WTC11 (cell line): ENCODE measurements at regions not wholly inside any gene's neighbourhood (a gene's known extent, or its start where the extent isn't known, plus 50 kb on each side); places are given as distances from the start of the nearest gene placed in this dataset.

ENCODE experiments used
- KAT7 ChIP-seq: sonication (generic); formaldehyde crosslinking; IDR thresholded peaks from 2 replicates; pipeline ENCODE4 v1.8.1; 2023; ENCODE audit warnings: missing genetic modification reagents, mild to moderate bottlenecking, borderline replicate concordance
- MYBL2 ChIP-seq: sonication (generic); formaldehyde crosslinking; IDR thresholded peaks from 2 replicates; pipeline ENCODE4 v1.8.1; 2023; ENCODE audit warnings: mild to moderate bottlenecking, moderate library complexity, missing genetic modification reagents
- NR2C2 ChIP-seq: sonication (generic); formaldehyde crosslinking; IDR thresholded peaks from 2 replicates; pipeline ENCODE4 v1.8.0; 2022; ENCODE audit warnings: mild to moderate bottlenecking, missing genetic modification reagents
- SMAD4 ChIP-seq: sonication (generic); formaldehyde crosslinking; IDR thresholded peaks from 2 replicates; pipeline ENCODE4 v1.8.0; 2022; ENCODE audit warnings: mild to moderate bottlenecking, missing genetic modification reagents
- TP53 ChIP-seq: sonication (generic); formaldehyde crosslinking; IDR thresholded peaks from 2 replicates; pipeline ENCODE4 v1.8.1; 2023; ENCODE audit warnings: mild to moderate bottlenecking, missing genetic modification reagents
- ZNF121 ChIP-seq: sonication (generic); formaldehyde crosslinking; IDR thresholded peaks from 2 replicates; pipeline ENCODE4 v1.8.0; 2023; ENCODE audit warnings: missing genetic modification reagents
- TF ChIP-seq, protein P1 (sequence below): sonication (generic); formaldehyde crosslinking; IDR thresholded peaks from 2 replicates; pipeline ENCODE4 v1.8.0; 2022; ENCODE audit warnings: mild to moderate bottlenecking, missing genetic modification reagents
- TF ChIP-seq, protein P2 (sequence below): sonication (generic); formaldehyde crosslinking; IDR thresholded peaks from 2 replicates; pipeline ENCODE4 v1.8.1; 2023; ENCODE audit warnings: mild to moderate bottlenecking, missing genetic modification reagents, borderline replicate concordance
- TF ChIP-seq, protein P3 (sequence below): sonication (generic); formaldehyde crosslinking; IDR thresholded peaks from 2 replicates; pipeline ENCODE4 v1.8.0; 2022; ENCODE audit warnings: mild to moderate bottlenecking, missing genetic modification reagents
- TF ChIP-seq, protein P4 (sequence below): fragments of 200-600 bp; IDR thresholded peaks from 2 replicates; pipeline ENCODE4 v1.8.0; 2022; ENCODE audit warnings: antibody characterized with exemption
- TF ChIP-seq, protein P5 (sequence below): sonication (generic); formaldehyde crosslinking; IDR thresholded peaks from 2 replicates; pipeline ENCODE4 v1.8.1; 2023; ENCODE audit warnings: mild to moderate bottlenecking, missing genetic modification reagents
- TF ChIP-seq, protein P6 (sequence below): sonication (generic); formaldehyde crosslinking; IDR thresholded peaks from 2 replicates; pipeline ENCODE4 v1.8.1; 2022; ENCODE audit warnings: low read depth, mild to moderate bottlenecking, moderate library complexity, missing genetic modification reagents, borderline replicate concordance
- TF ChIP-seq, protein P7 (sequence below): sonication (generic); formaldehyde crosslinking; IDR thresholded peaks from 2 replicates; pipeline ENCODE4 v1.8.1; 2022; ENCODE audit warnings: low read depth, missing genetic modification reagents, borderline replicate concordance
- TF ChIP-seq, protein P8 (sequence below): sonication (generic); formaldehyde crosslinking; conservative IDR thresholded peaks from 2 replicates; pipeline ENCODE4 v1.8.1; 2022; ENCODE audit warnings: mild to moderate bottlenecking, missing genetic modification reagents

DNA sequence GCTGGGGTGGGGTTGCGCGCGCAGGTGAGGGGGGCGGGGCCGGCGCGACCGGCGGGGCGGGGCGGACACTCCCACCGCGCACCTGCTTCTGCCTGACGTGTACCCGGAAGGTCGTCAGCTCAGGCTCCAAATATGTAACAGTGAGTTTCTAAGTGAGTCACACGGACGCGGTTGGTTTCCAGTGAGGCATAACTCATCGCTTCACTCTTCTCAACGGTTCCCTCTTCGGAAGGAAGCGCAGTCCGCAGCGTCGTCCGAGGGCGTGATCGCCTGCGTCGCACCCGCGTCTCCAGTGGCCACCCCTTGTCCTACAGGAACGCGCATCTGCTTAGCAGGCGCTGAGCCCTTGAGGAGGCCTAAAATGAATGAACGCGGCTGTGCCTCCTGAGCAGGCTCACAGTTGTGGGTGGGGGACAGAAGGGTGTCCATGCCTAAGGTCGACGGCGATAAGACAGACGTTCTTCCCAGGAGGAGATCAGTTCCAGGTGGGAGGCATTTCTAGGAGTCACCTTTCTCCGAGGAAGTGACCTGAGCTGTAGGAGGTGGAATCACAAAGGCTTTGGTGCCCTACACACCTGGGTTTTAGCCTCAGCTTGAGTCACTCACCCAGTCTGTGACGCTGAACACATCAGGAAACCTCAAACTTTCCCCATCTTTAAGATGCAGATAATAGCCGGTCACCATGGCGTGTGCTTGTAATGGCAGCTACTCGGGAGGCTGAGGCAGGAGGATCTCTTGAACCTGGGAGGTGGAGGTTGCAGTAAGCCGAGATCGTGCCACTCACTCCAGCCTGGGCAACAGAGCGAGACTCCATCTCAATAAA is 50.9 kb upstream of the EZR start:
- TF ChIP-seq, protein P1, sequence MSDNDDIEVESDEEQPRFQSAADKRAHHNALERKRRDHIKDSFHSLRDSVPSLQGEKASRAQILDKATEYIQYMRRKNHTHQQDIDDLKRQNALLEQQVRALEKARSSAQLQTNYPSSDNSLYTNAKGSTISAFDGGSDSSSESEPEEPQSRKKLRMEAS (CRISPR knock-in tag), result peak; percentile 96
- TF ChIP-seq, protein P2, sequence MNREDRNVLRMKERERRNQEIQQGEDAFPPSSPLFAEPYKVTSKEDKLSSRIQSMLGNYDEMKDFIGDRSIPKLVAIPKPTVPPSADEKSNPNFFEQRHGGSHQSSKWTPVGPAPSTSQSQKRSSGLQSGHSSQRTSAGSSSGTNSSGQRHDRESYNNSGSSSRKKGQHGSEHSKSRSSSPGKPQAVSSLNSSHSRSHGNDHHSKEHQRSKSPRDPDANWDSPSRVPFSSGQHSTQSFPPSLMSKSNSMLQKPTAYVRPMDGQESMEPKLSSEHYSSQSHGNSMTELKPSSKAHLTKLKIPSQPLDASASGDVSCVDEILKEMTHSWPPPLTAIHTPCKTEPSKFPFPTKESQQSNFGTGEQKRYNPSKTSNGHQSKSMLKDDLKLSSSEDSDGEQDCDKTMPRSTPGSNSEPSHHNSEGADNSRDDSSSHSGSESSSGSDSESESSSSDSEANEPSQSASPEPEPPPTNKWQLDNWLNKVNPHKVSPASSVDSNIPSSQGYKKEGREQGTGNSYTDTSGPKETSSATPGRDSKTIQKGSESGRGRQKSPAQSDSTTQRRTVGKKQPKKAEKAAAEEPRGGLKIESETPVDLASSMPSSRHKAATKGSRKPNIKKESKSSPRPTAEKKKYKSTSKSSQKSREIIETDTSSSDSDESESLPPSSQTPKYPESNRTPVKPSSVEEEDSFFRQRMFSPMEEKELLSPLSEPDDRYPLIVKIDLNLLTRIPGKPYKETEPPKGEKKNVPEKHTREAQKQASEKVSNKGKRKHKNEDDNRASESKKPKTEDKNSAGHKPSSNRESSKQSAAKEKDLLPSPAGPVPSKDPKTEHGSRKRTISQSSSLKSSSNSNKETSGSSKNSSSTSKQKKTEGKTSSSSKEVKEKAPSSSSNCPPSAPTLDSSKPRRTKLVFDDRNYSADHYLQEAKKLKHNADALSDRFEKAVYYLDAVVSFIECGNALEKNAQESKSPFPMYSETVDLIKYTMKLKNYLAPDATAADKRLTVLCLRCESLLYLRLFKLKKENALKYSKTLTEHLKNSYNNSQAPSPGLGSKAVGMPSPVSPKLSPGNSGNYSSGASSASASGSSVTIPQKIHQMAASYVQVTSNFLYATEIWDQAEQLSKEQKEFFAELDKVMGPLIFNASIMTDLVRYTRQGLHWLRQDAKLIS (CRISPR knock-in tag), result no peak
- TF ChIP-seq, protein P3, sequence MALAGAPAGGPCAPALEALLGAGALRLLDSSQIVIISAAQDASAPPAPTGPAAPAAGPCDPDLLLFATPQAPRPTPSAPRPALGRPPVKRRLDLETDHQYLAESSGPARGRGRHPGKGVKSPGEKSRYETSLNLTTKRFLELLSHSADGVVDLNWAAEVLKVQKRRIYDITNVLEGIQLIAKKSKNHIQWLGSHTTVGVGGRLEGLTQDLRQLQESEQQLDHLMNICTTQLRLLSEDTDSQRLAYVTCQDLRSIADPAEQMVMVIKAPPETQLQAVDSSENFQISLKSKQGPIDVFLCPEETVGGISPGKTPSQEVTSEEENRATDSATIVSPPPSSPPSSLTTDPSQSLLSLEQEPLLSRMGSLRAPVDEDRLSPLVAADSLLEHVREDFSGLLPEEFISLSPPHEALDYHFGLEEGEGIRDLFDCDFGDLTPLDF (CRISPR knock-in tag), result no peak
- TF ChIP-seq, protein P4, sequence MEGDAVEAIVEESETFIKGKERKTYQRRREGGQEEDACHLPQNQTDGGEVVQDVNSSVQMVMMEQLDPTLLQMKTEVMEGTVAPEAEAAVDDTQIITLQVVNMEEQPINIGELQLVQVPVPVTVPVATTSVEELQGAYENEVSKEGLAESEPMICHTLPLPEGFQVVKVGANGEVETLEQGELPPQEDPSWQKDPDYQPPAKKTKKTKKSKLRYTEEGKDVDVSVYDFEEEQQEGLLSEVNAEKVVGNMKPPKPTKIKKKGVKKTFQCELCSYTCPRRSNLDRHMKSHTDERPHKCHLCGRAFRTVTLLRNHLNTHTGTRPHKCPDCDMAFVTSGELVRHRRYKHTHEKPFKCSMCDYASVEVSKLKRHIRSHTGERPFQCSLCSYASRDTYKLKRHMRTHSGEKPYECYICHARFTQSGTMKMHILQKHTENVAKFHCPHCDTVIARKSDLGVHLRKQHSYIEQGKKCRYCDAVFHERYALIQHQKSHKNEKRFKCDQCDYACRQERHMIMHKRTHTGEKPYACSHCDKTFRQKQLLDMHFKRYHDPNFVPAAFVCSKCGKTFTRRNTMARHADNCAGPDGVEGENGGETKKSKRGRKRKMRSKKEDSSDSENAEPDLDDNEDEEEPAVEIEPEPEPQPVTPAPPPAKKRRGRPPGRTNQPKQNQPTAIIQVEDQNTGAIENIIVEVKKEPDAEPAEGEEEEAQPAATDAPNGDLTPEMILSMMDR, result no peak
- TF ChIP-seq SMAD4 (0 out of 2 replicates have a peak, but pooled peaks have one; percentile 40), MYBL2 (peak; percentile 59; the same call in 1 of the 2 replicates), KAT7 (0 out of 2 replicates have a peak, but pooled peaks have one; percentile 36), TP53 (CRISPR knock-in tag) (no peak), NR2C2 (CRISPR knock-in tag) (no peak), ZNF121 (0 out of 2 replicates have a peak, but pooled peaks have one; percentile 6)
- TF ChIP-seq, protein P5, sequence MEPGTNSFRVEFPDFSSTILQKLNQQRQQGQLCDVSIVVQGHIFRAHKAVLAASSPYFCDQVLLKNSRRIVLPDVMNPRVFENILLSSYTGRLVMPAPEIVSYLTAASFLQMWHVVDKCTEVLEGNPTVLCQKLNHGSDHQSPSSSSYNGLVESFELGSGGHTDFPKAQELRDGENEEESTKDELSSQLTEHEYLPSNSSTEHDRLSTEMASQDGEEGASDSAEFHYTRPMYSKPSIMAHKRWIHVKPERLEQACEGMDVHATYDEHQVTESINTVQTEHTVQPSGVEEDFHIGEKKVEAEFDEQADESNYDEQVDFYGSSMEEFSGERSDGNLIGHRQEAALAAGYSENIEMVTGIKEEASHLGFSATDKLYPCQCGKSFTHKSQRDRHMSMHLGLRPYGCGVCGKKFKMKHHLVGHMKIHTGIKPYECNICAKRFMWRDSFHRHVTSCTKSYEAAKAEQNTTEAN (CRISPR knock-in tag), result no peak
- TF ChIP-seq, protein P6, sequence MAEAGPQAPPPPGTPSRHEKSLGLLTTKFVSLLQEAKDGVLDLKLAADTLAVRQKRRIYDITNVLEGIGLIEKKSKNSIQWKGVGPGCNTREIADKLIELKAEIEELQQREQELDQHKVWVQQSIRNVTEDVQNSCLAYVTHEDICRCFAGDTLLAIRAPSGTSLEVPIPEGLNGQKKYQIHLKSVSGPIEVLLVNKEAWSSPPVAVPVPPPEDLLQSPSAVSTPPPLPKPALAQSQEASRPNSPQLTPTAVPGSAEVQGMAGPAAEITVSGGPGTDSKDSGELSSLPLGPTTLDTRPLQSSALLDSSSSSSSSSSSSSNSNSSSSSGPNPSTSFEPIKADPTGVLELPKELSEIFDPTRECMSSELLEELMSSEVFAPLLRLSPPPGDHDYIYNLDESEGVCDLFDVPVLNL (CRISPR knock-in tag), result no peak
- TF ChIP-seq, protein P7, sequence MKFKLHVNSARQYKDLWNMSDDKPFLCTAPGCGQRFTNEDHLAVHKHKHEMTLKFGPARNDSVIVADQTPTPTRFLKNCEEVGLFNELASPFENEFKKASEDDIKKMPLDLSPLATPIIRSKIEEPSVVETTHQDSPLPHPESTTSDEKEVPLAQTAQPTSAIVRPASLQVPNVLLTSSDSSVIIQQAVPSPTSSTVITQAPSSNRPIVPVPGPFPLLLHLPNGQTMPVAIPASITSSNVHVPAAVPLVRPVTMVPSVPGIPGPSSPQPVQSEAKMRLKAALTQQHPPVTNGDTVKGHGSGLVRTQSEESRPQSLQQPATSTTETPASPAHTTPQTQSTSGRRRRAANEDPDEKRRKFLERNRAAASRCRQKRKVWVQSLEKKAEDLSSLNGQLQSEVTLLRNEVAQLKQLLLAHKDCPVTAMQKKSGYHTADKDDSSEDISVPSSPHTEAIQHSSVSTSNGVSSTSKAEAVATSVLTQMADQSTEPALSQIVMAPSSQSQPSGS, result no peak
- TF ChIP-seq, protein P8, sequence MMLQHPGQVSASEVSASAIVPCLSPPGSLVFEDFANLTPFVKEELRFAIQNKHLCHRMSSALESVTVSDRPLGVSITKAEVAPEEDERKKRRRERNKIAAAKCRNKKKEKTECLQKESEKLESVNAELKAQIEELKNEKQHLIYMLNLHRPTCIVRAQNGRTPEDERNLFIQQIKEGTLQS (CRISPR knock-in tag), result no peak
